ENCODE measurements at regions not wholly inside any gene's neighbourhood (a gene's known extent, or its start where the extent isn't known, plus 50 kb on each side); places are given as distances from the start of the nearest gene placed in this dataset.

DNA sequence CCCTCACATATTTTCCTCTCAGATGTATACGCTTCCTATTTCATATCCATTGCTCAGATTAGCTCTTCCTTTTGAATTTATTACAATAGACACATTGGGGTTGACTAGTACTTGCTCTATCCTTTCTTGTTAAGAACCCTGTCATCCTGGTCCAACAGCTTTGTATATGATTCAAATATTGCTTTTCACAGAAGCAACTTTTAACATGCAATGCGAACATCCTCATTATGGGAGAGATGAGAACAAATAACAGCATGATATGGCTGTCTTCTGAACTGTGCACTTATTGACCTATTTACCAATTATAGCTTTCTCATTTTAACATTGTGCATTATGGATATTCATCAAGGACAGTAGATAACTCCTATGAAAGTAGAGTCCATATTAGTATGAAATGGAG is 510.8 kb downstream of the PTPRC start:
- TF ChIP-seq, protein P1, sequence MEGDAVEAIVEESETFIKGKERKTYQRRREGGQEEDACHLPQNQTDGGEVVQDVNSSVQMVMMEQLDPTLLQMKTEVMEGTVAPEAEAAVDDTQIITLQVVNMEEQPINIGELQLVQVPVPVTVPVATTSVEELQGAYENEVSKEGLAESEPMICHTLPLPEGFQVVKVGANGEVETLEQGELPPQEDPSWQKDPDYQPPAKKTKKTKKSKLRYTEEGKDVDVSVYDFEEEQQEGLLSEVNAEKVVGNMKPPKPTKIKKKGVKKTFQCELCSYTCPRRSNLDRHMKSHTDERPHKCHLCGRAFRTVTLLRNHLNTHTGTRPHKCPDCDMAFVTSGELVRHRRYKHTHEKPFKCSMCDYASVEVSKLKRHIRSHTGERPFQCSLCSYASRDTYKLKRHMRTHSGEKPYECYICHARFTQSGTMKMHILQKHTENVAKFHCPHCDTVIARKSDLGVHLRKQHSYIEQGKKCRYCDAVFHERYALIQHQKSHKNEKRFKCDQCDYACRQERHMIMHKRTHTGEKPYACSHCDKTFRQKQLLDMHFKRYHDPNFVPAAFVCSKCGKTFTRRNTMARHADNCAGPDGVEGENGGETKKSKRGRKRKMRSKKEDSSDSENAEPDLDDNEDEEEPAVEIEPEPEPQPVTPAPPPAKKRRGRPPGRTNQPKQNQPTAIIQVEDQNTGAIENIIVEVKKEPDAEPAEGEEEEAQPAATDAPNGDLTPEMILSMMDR (conservative IDR thresholded peaks at IDR 0.05) = no peak

DNA sequence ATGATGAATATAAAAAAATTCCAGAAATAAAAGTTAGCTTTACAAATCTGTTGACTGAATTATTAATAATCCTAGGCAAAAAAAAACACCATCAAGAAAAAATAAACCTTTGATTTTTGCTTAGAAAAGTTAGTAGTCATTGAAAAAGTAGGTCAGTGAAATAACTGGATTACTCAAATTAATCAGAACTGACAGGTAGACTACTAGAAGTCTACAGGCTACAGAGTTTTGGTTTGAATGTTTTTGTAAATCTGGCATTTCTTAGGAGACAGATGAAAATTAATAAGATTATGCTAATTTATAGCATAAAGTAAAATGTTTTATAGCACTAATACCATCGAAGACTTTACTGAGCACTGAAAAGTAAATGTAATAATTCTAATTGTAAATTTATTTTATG is 511.9 kb downstream of the PTPRC start:
- H3K4me1 Mint-ChIP-seq = peaks cover 27% of the 10 kb centered on the region
- no peak overlapping the region for H3K27ac Mint-ChIP-seq (ENCODE audit: unreplicated experiment)
- H3K36me3 Mint-ChIP-seq (ENCODE audit: low read depth) = no peaks in the 10 kb centered on the region
- no peaks in the 10 kb centered on the region for H3K9me3 Mint-ChIP-seq
- H3K27me3 Mint-ChIP-seq (ENCODE audit: low read depth) = no peaks in the 10 kb centered on the region
- TF ChIP-seq, protein P1 (conservative IDR thresholded peaks at IDR 0.05) = no peak
- no peak overlapping the region for H3K4me3 Mint-ChIP-seq
- DNase-seq (ENCODE audit: low read depth, low spot score) = no peak

More for the DNA sequence above, 510.8 kb downstream of the PTPRC start:
- Mint-ChIP-seq H3K36me3 (ENCODE audit: low read depth) (no peaks in the 10 kb centered on the region), H3K9me3 (no peaks in the 10 kb centered on the region), H3K27me3 (ENCODE audit: low read depth) (no peaks in the 10 kb centered on the region), H3K4me1 (peaks cover 22% of the 10 kb centered on the region), H3K27ac (ENCODE audit: unreplicated experiment) (no peak overlapping the region), H3K4me3 (no peak overlapping the region)
- DNase-seq (ENCODE audit: low read depth, low spot score) = no peak

- H3K27me3 Mint-ChIP-seq (ENCODE audit: low read depth) = no peaks in the 10 kb centered on the region
- no peak overlapping the region for H3K4me3 Mint-ChIP-seq
- peaks cover 28% of the 10 kb centered on the region for H3K4me1 Mint-ChIP-seq
- H3K36me3 Mint-ChIP-seq (ENCODE audit: low read depth) = no peaks in the 10 kb centered on the region
- no peak for DNase-seq (ENCODE audit: low read depth, low spot score)
- TF ChIP-seq, protein P1 (conservative IDR thresholded peaks at IDR 0.05) = no peak
- peaks cover 2% of the 10 kb centered on the region for H3K9me3 Mint-ChIP-seq
- peak overlapping the region; percentile 43 for H3K27ac Mint-ChIP-seq (ENCODE audit: unreplicated experiment)
Measured at GRCh38 chr1:199151634-199152425, 513.0 kb downstream of the PTPRC start.

DNA sequence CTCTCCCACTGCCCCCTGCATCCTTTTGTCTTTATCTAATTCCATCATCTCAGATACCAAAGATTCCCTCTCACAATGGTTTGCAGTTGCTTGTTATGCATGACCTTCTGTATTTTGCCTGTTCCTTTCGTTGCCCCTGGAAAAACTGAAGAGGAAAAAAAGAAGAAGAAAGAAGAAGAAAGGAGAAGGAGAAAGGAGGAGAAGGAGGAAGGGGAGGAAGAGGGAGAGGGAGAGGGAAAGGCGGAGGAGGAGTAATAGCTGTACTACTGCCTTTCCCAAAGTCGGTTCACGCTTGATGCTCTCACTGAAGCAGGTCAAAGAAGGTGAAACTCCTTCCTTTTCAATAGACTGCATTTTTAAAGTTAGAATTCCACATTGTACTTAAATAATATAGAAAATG is 513.8 kb downstream of the PTPRC start:
- no peak overlapping the region for H3K27ac Mint-ChIP-seq (ENCODE audit: unreplicated experiment)
- peaks cover 2% of the 10 kb centered on the region for H3K9me3 Mint-ChIP-seq
- no peaks in the 10 kb centered on the region for H3K27me3 Mint-ChIP-seq (ENCODE audit: low read depth)
- peaks cover 28% of the 10 kb centered on the region for H3K4me1 Mint-ChIP-seq
- no peaks in the 10 kb centered on the region for H3K36me3 Mint-ChIP-seq (ENCODE audit: low read depth)
- TF ChIP-seq, protein P1 (conservative IDR thresholded peaks at IDR 0.05) = no peak
- DNase-seq (ENCODE audit: low read depth, low spot score) = no peak
- no peak overlapping the region for H3K4me3 Mint-ChIP-seq

DNA sequence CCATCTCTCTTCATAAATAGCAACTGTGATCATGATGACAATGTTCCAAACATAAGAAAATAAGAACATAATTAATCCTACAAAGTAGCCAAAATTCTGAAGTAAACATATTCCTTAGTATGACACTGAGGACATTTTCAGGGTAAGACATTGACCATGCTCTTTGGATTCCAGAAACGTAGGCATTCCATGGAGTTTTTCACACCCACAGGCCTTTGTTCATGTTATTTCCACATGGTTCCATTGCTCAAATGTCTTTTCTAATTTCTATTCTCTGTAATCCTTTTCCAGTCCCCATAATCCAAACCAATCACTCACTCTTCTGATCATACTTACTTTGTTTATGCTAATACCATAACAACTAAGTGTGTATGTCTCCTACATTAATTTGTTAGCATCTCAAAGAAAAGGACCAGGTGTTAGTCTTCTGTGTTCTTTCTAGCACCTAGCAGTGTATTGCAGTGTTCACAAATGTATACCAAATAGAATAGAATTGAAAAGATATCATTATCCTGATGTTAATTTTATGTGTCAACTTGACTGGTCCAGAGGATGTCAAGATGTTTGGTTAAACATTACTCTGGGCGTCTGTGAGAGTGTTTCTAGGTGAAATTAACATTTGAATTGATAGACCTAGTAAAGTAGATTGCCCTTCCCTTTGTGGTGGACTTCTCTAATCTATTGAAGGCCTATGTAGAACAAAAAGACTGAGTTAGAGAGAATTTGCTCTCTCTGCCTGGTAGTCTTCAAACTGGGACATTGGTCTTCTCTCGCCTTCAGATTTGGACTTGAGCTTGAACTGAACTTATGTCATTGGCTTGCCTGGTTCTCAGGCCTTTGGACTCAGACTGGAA is 516.6 kb downstream of the PTPRC start:
- H3K27me3 Mint-ChIP-seq (ENCODE audit: low read depth) = no peaks in the 10 kb centered on the region
- no peak overlapping the region for H3K27ac Mint-ChIP-seq (ENCODE audit: unreplicated experiment)
- TF ChIP-seq, protein P1 (conservative IDR thresholded peaks at IDR 0.05) = no peak
- peaks cover 5% of the 10 kb centered on the region for H3K9me3 Mint-ChIP-seq
- H3K36me3 Mint-ChIP-seq (ENCODE audit: low read depth) = no peaks in the 10 kb centered on the region
- DNase-seq (ENCODE audit: low read depth, low spot score) = no peak
- no peak overlapping the region for H3K4me3 Mint-ChIP-seq
- H3K4me1 Mint-ChIP-seq = peaks cover 28% of the 10 kb centered on the region

All from neural crest cell (in vitro differentiated cells).